H1 (cell line): ENCODE measurements at regions not wholly inside any gene's neighbourhood (a gene's known extent, or its start where the extent isn't known, plus 50 kb on each side); places are given as distances from the start of the nearest gene placed in this dataset.

Source experiments
- CTCF ChIA-PET: fragments of 300-600 bp; sonication (Branson Sonifier 250); formaldehyde crosslinking; loops from one replicate; lab custom pipeline; 2021; ENCODE audit not compliant: partially characterized antibody; lab: Charles Lee
- POLR2A ChIA-PET: fragments of 300-600 bp; sonication (Branson Sonifier 250); formaldehyde crosslinking; loops from one replicate; lab custom pipeline; 2021; ENCODE audit warnings: inconsistent platforms; ENCODE audit not compliant: partially characterized antibody; lab: Charles Lee
- DNase-seq, 2 experiments: peaks; one replicate each; pipeline versions ENCODE4 v3.0.0 to v3.0.0-alpha.2; 2010 to 2022; ENCODE audit warnings: low spot score in 2 of 2, low read depth in 1 of 2, mixed read lengths in 1 of 2
- FAIRE-seq: peaks from 2 replicates; lab custom pipeline; 2011; peaks lifted over from hg19 to GRCh38; lab: Jason Lieb, UNC
- H2AFZ ChIP-seq: 2 replicates; pipeline ENCODE4 v1.8.1; 2012; ENCODE audit warnings: low read length, inconsistent platforms
- H2AK5ac ChIP-seq: 2 replicates; pipeline ENCODE4 v1.6.1; 2013; ENCODE audit warnings: low read depth, low read length
- H2BK120ac ChIP-seq: replicated peaks from 2 replicates; pipeline ENCODE3; 2013; ENCODE audit warnings: low read depth, low read length, inconsistent platforms
- H2BK12ac ChIP-seq: 2 replicates; pipeline ENCODE4 v1.6.1; 2013; ENCODE audit warnings: low read depth, low read length
- H2BK15ac ChIP-seq: 2 replicates; pipeline ENCODE4 v1.6.1; 2013; ENCODE audit warnings: low read length
- H2BK20ac ChIP-seq: 2 replicates; pipeline ENCODE4 v1.6.1; 2013; ENCODE audit warnings: low read length
- H2BK5ac ChIP-seq: 2 replicates; pipeline ENCODE4 v1.6.1; 2013; ENCODE audit warnings: low read depth, low read length
- H3K14ac ChIP-seq: 2 replicates; pipeline ENCODE4 v1.6.1; 2013; ENCODE audit warnings: inconsistent platforms; ENCODE audit not compliant: insufficient read length
- H3K18ac ChIP-seq: 2 replicates; pipeline ENCODE4 v1.6.1; 2013; ENCODE audit warnings: low read length; ENCODE audit errors: extremely low read depth
- H3K23ac ChIP-seq: 2 replicates; pipeline ENCODE4 v1.6.1; 2013; ENCODE audit warnings: inconsistent platforms; ENCODE audit not compliant: insufficient read length
- H3K23me2 ChIP-seq: 2 replicates; pipeline ENCODE4 v1.6.1; 2013; ENCODE audit warnings: low read depth, low read length
- H3K27ac ChIP-seq: 2 replicates; pipeline ENCODE4 v1.6.1; 2011; ENCODE audit warnings: low read depth, low read length, inconsistent platforms
- H3K27me3 ChIP-seq, 4 experiments: replicated peaks in 1 of 4; 1 replicate in 1 of 4; 2 replicates in 3 of 4; pipeline versions ENCODE4 v1.6.1 to v1.8.1; 2011 to 2013; ENCODE audit warnings: low read length in 3 of 4, mild to moderate bottlenecking in 3 of 4, inconsistent platforms in 2 of 4, mixed read lengths in 2 of 4, moderate library complexity in 1 of 4; ENCODE audit not compliant: control insufficient read depth in 3 of 4, insufficient read depth in 3 of 4; ENCODE audit errors: extremely low read depth in 1 of 4
- H3K36me3 ChIP-seq, 4 experiments: 2 replicates each; pipeline versions ENCODE4 v1.6.1 to v1.8.1; 2011 to 2013; ENCODE audit warnings: mild to moderate bottlenecking in 4 of 4, low read length in 3 of 4, moderate library complexity in 2 of 4, control low read depth in 1 of 4, inconsistent platforms in 1 of 4; ENCODE audit not compliant: insufficient read depth in 4 of 4, control insufficient read depth in 2 of 4
- H3K4ac ChIP-seq: replicated peaks from 2 replicates; pipeline ENCODE3; 2013; ENCODE audit warnings: low read length, low read depth, mixed read lengths, inconsistent platforms; ENCODE audit not compliant: insufficient read length
- H3K4me1 ChIP-seq, 4 experiments: replicated peaks in 1 of 4; 1 replicate in 1 of 4; 2 replicates in 3 of 4; pipeline versions ENCODE4 v1.6.1 to v1.8.1; 2011 to 2013; ENCODE audit warnings: low read length in 3 of 4, inconsistent platforms in 2 of 4, mixed read lengths in 1 of 4; ENCODE audit not compliant: insufficient read depth in 4 of 4, control insufficient read depth in 3 of 4
- H3K4me2 ChIP-seq, 2 experiments: 2 replicates each; pipeline versions ENCODE4 v1.6.1 to v1.8.1; 2011 to 2013; ENCODE audit warnings: low read depth in 2 of 2, low read length in 2 of 2, control low read depth in 1 of 2, inconsistent platforms in 1 of 2, mild to moderate bottlenecking in 1 of 2; ENCODE audit not compliant: insufficient read depth in 1 of 2
- H3K4me3 ChIP-seq, 4 experiments: fragments of 200-600, 300-600 bp in 1 of 4; sonication (generic), shearing (Covaris generic), sonication (Bioruptor Twin) in 1 of 4; 2 replicates each; pipeline versions ENCODE4 v1.5.1 to v1.8.1; 2011 to 2016; ENCODE audit warnings: low read length in 4 of 4, low read depth in 3 of 4, control low read depth in 2 of 4, inconsistent platforms in 2 of 4, mild to moderate bottlenecking in 2 of 4, mixed read lengths in 1 of 4, moderate library complexity in 1 of 4; ENCODE audit not compliant: insufficient read depth in 2 of 4; ENCODE audit errors: extremely low read depth in 1 of 4
- H3K56ac ChIP-seq: replicated peaks from 2 replicates; pipeline ENCODE3; 2013; ENCODE audit warnings: low read depth, mild to moderate bottlenecking, mixed read lengths, low read length, inconsistent platforms; ENCODE audit not compliant: insufficient read length
- H3K79me1 ChIP-seq: 2 replicates; pipeline ENCODE4 v1.6.1; 2013; ENCODE audit warnings: low read depth, low read length, control low read depth
- H3K79me2 ChIP-seq, 2 experiments: 2 replicates each; pipeline versions ENCODE4 v1.6.1 to v1.8.1; 2012 to 2013; ENCODE audit warnings: low read length in 2 of 2, mild to moderate bottlenecking in 2 of 2, inconsistent platforms in 1 of 2; ENCODE audit not compliant: insufficient read depth in 2 of 2, control insufficient read depth in 1 of 2
- H3K9ac ChIP-seq, 4 experiments: replicated peaks in 1 of 4; 1 replicate in 1 of 4; 2 replicates in 3 of 4; pipeline versions ENCODE4 v1.6.1 to v1.8.1; 2011 to 2013; ENCODE audit warnings: low read depth in 3 of 4, low read length in 3 of 4, control low read depth in 2 of 4, mild to moderate bottlenecking in 2 of 4, moderate library complexity in 2 of 4, inconsistent platforms in 1 of 4; ENCODE audit errors: extremely low read depth in 1 of 4
- H3K9me3 ChIP-seq, 2 experiments: 2 replicates each; pipeline versions ENCODE4 v1.6.1 to v1.8.1; 2012 to 2013; ENCODE audit warnings: mild to moderate bottlenecking in 2 of 2, moderate library complexity in 2 of 2, control low read depth in 1 of 2, inconsistent platforms in 1 of 2, low read depth in 1 of 2, low read length in 1 of 2, mixed read lengths in 1 of 2; ENCODE audit not compliant: insufficient read depth in 2 of 2
- H4K20me1 ChIP-seq, 2 experiments: replicated peaks in 1 of 2; 2 replicates each; pipeline versions ENCODE3 to v1.8.1; 2011 to 2013; ENCODE audit warnings: inconsistent platforms in 2 of 2, low read length in 2 of 2, mild to moderate bottlenecking in 1 of 2; ENCODE audit not compliant: insufficient read depth in 2 of 2, control insufficient read depth in 1 of 2
- H4K5ac ChIP-seq: 2 replicates; pipeline ENCODE4 v1.6.1; 2013; ENCODE audit warnings: low read length, low read depth, mixed read lengths, inconsistent platforms; ENCODE audit not compliant: insufficient read length
- H4K8ac ChIP-seq: 2 replicates; pipeline ENCODE4 v1.8.0; 2013; ENCODE audit warnings: mild to moderate bottlenecking, moderate library complexity, low read length, inconsistent platforms; ENCODE audit not compliant: insufficient read depth; ENCODE audit errors: extremely low read depth
- H4K91ac ChIP-seq: replicated peaks from 2 replicates; pipeline ENCODE3; 2013; ENCODE audit warnings: low read length, mixed read lengths, inconsistent platforms; ENCODE audit not compliant: insufficient read length
- CTCF ChIP-seq, 3 experiments: IDR thresholded peaks; 1 replicate in 2 of 3; 2 replicates in 1 of 3; pipeline versions ENCODE4 v1.5.1 to v1.6.1; 2011; ENCODE audit warnings: low read length in 3 of 3, mild to moderate bottlenecking in 3 of 3, inconsistent platforms in 2 of 3, low read depth in 1 of 3, moderate library complexity in 1 of 3; ENCODE audit not compliant: insufficient read depth in 1 of 3; ENCODE audit errors: control extremely low read depth in 1 of 3
- EGR1 ChIP-seq: IDR thresholded peaks from 2 replicates; pipeline ENCODE4 v1.6.1; 2011; ENCODE audit warnings: low read depth, low read length, borderline replicate concordance
- FOSL1 ChIP-seq: IDR thresholded peaks from 2 replicates; pipeline ENCODE4 v1.6.1; 2011; ENCODE audit warnings: mild to moderate bottlenecking, low read depth, low read length, moderate library complexity; ENCODE audit not compliant: insufficient read depth
- JUN ChIP-seq: IDR thresholded peaks from 2 replicates; pipeline ENCODE4 v1.6.1; 2011; ENCODE audit warnings: low read depth, mild to moderate bottlenecking, improper control_type of control experiment, low read length
- KDM5A ChIP-seq: fragments of 200-600 bp; IDR thresholded peaks from 2 replicates; pipeline ENCODE4 v1.7.1; 2012; ENCODE audit warnings: mild to moderate bottlenecking, low read length, inconsistent platforms, mixed read lengths
- MAFK ChIP-seq: IDR thresholded peaks from 2 replicates; pipeline ENCODE4 v1.6.1; 2012; ENCODE audit warnings: low read depth, mild to moderate bottlenecking, improper control_type of control experiment, low read length
- POU5F1 ChIP-seq: IDR thresholded peaks from 2 replicates; pipeline ENCODE4 v1.6.1; 2011; ENCODE audit warnings: low read depth, mild to moderate bottlenecking, low read length, moderate library complexity
- RBBP5 ChIP-seq: IDR thresholded peaks from 2 replicates; pipeline ENCODE4 v1.7.1; 2012; ENCODE audit warnings: low read depth, mild to moderate bottlenecking, inconsistent platforms, low read length, moderate library complexity, borderline replicate concordance
- SAP30 ChIP-seq: fragments of 300-600 bp; sonication (generic); IDR thresholded peaks from 2 replicates; pipeline ENCODE4 v1.7.1; 2012; ENCODE audit warnings: low read length, moderate library complexity, mild to moderate bottlenecking, inconsistent platforms; ENCODE audit not compliant: insufficient read depth, insufficient replicate concordance
- SRF ChIP-seq: IDR thresholded peaks from 2 replicates; pipeline ENCODE4 v1.6.1; 2011; ENCODE audit warnings: mild to moderate bottlenecking, low read depth, low read length, moderate library complexity
- SUZ12 ChIP-seq: fragments of 200-600 bp; sonication (generic); IDR thresholded peaks from 2 replicates; pipeline ENCODE4 v1.6.1; 2012; ENCODE audit warnings: mild to moderate bottlenecking, inconsistent platforms, low read length, moderate library complexity, mixed read lengths
- TBP ChIP-seq: IDR thresholded peaks from 2 replicates; pipeline ENCODE4 v1.6.1; 2011; ENCODE audit warnings: low read depth, low read length, improper control_type of control experiment
- WGBS, 2 experiments: shearing (Covaris generic) in 1 of 2; methylation state at CpG; one replicate each; pipeline versions ENCODE4 v1.1.6 to v1.1.7; 2013 to 2015; ENCODE audit warnings: low lambda C conversion rate in 2 of 2, mixed read lengths in 2 of 2, inconsistent platforms in 1 of 2, low coverage in 1 of 2, missing lambda C conversion rate in 1 of 2; ENCODE audit not compliant: insufficient replicate concordance in 2 of 2, insufficient coverage in 1 of 2, insufficient read length in 1 of 2; ENCODE audit errors: extremely low coverage in 1 of 2, missing lambda C conversion rate in 1 of 2; 5-methylcytosine and 5-hydroxymethylcytosine counted together

- H3K79me2 ChIP-seq = no peaks in the 10 kb centered on the region
- 92% methylated on average over 7 of the region's 7 CpGs; no CpG with 5 or more reads in 1 of the 2 experiments for WGBS, 2 experiments
- no peak overlapping the region for H2BK120ac ChIP-seq
- H2BK20ac ChIP-seq = no peak overlapping the region
- H2BK5ac ChIP-seq = no peak overlapping the region
- H4K8ac ChIP-seq = no peak overlapping the region
- no peak overlapping the region for H3K23ac ChIP-seq
- no peaks in the 10 kb centered on the region for H3K36me3 ChIP-seq
- no peaks in the 10 kb centered on the region for H3K9me3 ChIP-seq
- H3K9ac ChIP-seq = no peak overlapping the region
- no peak overlapping the region for H3K56ac ChIP-seq
- peaks cover 12% of the 10 kb centered on the region; the same call in 1 of the 2 replicates for H3K23me2 ChIP-seq
- no peak overlapping the region for H3K14ac ChIP-seq
- no peak overlapping the region for H4K5ac ChIP-seq
- H3K4me1 ChIP-seq = peaks cover 0 to 13% (median 2%) of the 10 kb centered on the region in 4 experiments; a peak in 3 of 7 replicates
- no peak overlapping the region for H3K4ac ChIP-seq
- no peak overlapping the region for H2AK5ac ChIP-seq
- H3K18ac ChIP-seq = no peak overlapping the region
- no peak for FAIRE-seq
- H3K27me3 ChIP-seq = no peaks in the 10 kb centered on the region
- peaks cover 0 to 3% of the 10 kb centered on the region in 2 experiments for H4K20me1 ChIP-seq
- H4K91ac ChIP-seq = no peak overlapping the region
- H3K4me3 ChIP-seq = no peak overlapping the region
- H2BK12ac ChIP-seq = peak overlapping the region; percentile 39; the same call in 1 of the 2 replicates
- H2AFZ ChIP-seq = no peak overlapping the region
- POLR2A ChIA-PET = no interaction called here
- H2BK15ac ChIP-seq = no peak overlapping the region
- H3K79me1 ChIP-seq = no peaks in the 10 kb centered on the region
- H3K4me2 ChIP-seq = no peak overlapping the region
- CTCF ChIA-PET = no interaction called here
- DNase-seq = no peak
- no peak overlapping the region for H3K27ac ChIP-seq
- TF ChIP-seq JUN = no peak
- TF ChIP-seq SAP30 = no peak
- TF ChIP-seq EGR1 = no peak
- no peak for TF ChIP-seq FOSL1
- TF ChIP-seq MAFK = no peak
- no peak for TF ChIP-seq SUZ12
- TF ChIP-seq TBP = no peak
- TF ChIP-seq CTCF (IDR thresholded peaks at IDR 0.05; ENCODE audit: control extremely low read depth in 1 of 3, insufficient read depth in 1 of 3, low read depth in 1 of 3, low read length in 3 of 3) = no peak
- no peak for TF ChIP-seq SRF
- TF ChIP-seq RBBP5 = no peak
- TF ChIP-seq POU5F1 = no peak
- no peak for TF ChIP-seq KDM5A
Observed at GRCh38 chr2:128545829-128546228, 227.2 kb upstream of the HS6ST1 start.
